HG03575 (cell line): ENCODE measurements at regions not wholly inside any gene's neighbourhood (a gene's known extent, or its start where the extent isn't known, plus 50 kb on each side); places are given as distances from the start of the nearest gene placed in this dataset.

Experiments
- ATAC-seq: cut with Tn5 transposase; IDR thresholded peaks from one replicate; pipeline ENCODE4 v1.9.1; 2021; ENCODE audit not compliant: unreplicated experiment, insufficient number of reproducible peaks, low FRiP score; ENCODE audit errors: extremely low read depth

DNA sequence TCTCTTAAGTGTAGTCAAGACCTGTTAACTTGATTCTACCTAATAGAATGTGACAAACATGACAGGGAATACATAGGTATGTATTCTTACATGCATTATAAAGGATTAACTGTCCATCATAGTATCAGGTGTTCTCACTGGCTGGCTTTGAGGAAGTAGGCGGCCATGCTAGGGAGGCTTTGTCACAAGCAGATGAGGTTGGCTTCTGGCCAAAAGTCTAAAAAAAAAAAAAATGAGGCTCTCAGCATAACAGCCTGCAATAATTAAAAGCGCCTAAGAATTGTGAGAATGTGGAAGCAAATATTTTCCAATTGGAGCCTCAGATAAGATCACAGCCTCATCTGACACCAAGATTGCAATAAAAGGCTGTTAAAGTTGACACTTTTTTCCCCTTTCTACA, 1256.8 kb upstream of the SORCS1 start:
- no peak for ATAC-seq

DNA sequence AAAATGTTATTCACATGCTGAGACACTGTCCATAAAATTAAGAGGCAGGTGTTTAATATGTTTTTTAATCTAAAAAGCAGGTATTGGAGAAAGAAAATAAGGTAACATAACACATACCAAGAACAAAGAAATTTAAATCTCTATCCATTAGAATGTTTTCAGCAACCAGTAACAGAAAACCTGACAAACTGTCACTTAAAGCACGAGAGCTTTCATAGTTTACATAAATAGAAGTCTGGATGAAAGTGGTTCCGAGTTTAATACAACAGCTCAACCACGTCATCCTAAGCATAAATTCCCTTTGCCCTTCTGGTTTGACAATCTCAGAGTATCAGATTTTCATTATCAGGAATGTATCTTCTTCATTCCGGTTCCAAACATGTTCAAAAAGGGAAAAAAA, 1249.4 kb upstream of the SORCS1 start:
- ATAC-seq = no peak

DNA sequence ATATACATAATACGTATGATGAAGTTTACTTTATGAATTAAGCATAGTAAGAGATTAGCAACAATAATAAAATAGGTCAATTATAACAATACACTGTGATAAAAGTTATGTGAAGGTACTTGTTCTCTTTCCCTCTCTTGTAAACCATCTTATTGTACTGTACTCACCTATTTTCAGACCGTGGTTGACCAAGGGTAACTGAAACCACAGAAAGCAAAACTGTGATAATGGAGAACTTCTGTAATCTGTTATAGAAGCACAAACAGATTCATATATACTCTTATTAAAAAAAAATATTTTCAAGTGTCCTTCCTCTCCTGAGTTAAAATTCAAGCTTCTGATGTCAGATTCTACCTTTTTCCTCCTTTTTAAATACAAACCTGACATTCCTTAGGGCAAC, 1247.8 kb upstream of the SORCS1 start:
- no peak for ATAC-seq

DNA sequence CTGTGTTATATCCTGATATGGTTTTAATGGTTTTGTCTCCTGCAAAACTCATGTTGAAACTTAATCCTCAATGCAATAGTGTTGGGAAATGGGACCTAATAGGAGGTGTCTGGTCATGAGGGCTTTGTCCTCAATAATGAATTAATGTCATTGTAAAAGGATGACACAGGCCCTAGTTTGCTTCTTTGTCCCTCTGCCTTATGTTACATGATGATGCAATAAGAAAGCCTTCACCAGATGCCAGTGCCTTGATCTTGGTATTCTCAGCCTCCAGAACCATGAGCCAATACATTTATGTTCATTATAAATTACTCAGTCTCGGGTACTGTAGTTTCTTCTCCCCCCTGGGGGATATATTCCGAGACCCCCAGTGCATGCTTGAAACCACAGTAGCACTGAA, 1247.4 kb upstream of the SORCS1 start:
- ATAC-seq = no peak

DNA sequence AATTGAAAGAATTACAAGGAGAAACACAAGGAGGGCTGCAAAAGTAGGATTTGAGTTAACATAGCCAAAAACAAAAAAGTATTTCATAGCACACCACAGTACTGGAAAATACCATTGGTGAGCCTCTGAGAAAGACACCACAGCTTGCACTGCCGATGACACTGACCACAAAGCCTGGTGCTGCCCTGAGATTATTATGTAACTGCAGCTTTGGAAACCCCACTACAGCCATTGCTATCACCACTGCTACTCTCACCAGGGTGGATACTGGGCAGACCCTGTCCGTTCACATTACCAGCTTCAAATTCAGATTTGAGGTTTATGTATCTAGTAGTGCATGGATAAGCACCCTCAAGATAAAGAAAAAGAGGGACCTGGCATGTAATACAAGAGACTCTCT, 1246.7 kb upstream of the SORCS1 start:
- ATAC-seq = no peak

DNA sequence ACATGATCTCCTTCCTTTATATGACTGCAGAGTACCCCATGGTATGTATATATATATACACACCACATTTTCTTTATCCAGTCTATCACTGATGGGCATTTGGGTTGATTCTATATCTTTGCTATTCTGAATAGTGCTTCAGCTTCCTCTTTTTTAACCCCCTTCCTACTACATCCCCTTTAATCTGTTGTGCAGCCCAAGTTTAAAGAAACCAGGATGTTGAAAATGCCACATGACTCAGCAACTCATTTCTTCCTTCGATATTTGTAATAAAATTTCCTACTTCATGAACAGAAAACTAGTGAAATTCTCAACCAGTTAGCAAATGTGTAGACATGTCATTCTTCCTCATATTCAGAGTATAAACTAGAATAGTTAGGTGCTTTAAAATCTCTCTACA, 1245.7 kb upstream of the SORCS1 start:
- no peak for ATAC-seq

DNA sequence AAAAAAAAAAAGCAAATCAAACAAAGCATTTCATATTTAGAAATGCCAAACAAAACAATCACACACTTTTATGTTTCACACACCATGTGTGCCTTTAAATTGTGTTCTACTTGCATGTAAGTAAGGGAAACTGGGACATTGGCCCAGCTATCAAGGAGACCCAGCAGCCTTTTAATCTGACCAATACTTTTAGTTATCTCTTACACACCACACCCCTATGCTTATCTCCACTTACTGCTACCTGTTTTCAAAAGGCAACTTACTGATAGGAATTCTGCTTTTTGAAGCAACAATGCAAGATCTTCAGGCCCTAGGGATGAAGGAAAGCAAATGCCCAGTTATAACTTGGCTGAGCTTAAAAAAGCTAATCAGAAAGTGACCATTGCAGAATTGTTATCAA, 1244.8 kb upstream of the SORCS1 start:
- ATAC-seq = no peak

DNA sequence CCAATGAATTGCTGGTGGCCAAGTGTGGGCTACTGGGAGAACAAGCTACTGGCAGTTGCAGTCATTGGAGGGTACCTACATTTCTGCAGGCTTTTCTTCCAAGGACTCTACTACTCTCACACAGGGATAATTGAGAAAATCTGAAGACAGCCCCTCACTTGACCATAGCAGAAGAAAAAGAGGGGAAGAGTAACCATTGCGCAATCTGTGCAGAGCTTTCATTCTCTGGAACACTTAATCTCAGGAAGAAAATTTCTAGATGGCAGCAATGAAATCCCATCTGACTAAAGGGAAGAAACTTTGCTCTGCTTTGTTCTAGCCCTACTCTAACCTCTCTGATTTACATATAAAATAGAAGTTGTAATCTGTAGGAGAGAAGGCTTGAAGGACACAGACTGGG, 1239.6 kb upstream of the SORCS1 start:
- no peak for ATAC-seq

DNA sequence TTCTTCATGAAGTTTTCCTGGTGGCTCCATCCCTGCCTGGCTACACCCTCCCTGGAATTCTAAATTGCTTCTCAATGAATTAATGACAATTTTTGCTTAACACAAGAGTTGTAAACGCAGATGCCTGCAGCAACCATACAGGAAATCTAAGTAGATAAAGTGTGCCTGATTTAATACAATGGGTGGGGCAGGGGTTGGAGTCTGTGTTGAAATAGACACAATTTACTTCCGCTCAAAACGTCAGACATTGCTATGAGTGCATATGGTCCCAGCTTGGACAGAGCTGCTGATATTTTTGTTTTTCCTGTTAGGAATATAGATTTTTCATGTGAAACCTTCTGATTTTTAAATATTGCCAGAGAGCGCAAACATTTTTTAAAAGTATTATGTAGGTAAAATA, 1235.0 kb upstream of the SORCS1 start:
- no peak for ATAC-seq

DNA sequence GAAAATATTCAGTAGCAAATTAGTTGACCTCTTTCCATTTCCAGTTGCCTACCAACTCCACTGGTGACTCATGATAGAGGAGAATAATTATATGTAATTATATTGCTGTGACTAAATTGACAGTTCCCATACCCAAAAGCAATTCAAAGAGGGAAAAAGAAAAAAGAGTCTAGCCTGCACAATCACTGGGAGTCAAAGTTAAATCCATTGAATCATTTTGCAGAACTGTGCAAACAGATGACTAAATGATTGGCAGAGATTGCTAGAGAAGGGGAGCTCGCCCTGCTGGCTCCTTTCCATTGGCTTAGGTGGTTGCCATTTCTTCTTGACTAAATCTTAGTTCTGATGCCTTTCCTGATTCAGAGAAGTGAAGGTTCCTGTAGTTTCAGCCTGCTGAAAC, 1228.6 kb upstream of the SORCS1 start:
- ATAC-seq = no peak

DNA sequence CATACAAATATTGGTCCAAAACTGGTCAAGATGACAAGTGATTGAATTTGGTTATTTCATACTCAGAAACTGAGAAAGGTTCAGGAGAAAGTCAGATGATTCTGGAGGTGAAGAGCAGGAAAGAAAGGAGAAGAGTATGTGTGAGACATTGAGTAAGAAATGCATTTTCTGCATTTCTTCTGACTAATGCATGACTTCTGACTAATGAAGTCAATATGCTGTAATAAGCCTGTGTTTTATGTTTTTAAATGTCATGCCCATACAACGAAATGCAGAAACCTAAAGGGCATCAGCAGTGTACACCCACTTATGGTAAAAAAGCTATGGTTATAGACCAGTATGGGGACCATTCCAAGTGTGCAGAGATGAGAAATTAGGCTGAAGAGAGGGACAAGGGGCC, 1227.8 kb upstream of the SORCS1 start:
- no peak for ATAC-seq

DNA sequence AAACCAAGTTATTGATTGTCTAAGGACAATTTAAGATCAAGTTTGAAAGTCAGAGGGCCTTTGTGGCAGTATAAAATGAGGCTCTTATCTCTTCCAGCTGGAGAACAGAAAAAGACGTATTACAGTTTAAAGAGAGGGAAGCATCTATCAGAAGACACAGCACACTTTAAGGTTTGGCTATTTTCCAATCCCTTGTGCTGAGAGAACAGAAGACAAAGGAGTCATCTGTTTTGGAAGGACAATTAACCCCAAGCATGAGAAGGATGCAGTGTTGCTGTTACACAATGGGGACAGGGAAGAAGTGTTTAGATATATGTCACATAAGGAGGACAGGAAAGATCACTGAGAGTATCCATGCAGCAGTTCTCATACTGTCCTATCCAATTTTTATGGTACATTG, 1224.2 kb upstream of the SORCS1 start:
- ATAC-seq = no peak

DNA sequence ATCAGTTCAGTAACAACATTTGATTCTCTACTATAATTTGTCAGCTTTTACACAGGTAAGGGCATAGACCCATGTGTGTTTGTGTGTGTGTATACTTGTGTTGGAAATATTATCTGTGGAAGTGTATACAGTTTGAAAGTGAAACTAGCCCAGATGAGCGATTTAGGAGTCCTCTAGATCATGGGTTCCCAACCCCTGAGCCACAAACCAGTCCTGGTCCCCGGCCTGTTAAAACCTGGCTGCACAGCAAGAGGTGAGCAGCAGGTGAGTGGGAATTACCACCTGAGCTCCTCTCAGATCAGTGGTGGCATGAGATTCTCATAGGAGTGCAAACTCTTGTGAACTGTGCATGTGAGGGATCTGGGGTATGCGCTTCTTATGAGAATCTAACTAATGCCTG, 1221.5 kb upstream of the SORCS1 start:
- ATAC-seq = no peak

DNA sequence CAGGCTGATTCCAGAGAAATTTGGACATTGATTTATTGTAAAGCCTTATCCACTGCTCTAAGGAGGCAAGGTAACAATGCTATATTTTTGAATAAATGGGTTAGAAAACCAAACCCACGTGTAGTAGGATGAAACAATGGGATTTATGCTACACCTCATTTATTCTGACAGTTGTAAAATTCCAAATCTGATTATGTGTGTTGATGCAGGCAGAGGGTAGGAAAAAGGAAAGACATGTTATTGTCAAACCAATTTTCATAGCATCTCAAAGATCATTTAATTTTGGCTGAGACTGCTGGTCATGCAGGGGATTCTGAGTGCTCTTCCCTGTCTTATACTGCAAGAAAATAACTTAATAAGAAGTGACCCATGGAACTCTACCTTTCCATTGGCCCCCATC, 1219.9 kb upstream of the SORCS1 start:
- no peak for ATAC-seq

DNA sequence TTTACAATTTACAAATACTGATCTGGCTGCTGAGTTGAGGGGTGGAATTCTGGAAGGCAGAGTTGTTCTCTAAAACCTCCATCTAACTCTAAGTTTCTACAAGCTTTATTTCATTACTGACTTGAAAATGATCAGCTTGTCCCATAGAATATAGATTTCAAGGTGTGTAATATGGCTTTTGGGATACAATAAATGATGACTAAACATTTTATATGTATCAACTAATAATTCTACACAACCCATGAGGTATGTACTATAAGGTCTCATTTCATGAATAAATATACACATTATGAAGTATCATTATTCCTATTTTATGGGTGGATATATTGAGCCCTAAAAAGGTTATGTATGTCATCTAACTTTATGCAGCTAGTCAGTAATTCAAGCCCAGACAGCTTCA, 1214.3 kb upstream of the SORCS1 start:
- ATAC-seq = no peak

DNA sequence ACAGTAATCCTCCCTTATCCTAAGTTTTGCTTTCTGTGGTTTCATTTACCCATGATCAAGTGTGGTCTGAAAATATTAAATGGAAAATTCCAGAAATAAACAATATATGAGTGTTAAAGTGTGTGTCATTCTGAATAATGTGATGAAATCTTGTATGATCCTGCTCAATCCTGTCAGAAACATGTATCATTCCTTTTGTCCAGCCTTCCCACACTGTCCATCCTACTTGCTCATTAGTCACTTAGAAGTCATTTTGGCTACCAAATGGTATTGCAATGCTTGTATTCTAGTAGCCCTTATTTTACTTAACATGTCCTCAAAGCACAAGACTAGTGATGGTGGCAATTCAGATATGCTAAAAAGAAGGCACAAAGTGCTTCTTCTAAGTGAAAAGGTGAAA, 1211.2 kb upstream of the SORCS1 start:
- ATAC-seq = no peak

DNA sequence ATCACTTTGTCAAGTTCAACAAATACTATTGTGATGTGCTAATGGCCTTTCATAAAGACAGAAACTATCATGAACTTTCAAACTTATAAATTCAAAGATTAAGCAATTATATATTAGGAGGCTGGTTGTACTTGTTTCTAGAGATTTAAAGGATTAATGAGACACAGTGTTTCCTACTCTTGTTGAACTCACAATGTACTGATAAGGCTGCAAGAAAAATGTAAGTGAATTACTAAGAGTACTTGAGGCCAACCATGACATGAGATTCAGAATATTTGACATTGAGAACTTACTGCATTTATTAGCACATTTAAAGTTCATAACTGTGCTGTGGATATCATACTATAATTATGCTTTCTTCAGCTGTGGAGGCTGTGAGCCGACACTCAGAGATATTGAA, 1210.5 kb upstream of the SORCS1 start:
- no peak for ATAC-seq

DNA sequence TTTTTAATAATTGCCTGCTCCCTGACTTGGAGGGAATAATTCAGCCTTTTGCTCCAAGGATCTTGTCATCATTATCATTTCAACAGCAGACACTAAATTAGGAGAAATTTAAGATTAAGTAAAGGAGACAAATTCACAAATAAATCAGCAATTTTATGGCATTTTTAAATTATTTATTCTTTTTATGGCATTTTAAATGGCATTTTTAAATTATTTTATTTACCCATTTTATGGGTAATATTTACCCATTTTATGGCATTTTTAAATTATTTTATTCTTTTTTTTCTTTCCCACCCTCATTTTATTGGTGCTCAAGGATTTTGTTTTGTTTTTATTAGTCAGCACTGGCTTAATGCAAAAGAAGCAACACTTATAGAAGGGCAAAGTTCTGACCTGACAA, 1201.0 kb upstream of the SORCS1 start:
- ATAC-seq = no peak

DNA sequence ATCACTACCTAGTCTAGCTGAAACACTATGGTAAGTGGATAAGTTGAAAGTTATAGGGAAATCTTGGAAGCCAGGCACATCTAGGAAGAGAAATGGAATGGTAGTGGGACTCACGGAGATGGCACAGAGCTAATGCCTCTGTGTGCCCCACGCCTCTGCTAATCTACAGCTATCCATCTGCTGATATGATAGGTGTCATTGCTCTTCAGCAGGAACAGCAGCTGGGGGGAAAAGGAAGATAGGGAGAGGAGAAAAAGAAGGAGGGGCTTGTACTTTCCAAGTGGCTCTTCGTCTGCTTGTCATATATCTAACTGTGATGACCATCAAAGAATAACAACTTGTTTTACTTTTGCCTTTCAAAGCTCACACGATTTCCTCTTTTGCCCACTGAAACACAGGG, 1199.1 kb upstream of the SORCS1 start:
- ATAC-seq = no peak

DNA sequence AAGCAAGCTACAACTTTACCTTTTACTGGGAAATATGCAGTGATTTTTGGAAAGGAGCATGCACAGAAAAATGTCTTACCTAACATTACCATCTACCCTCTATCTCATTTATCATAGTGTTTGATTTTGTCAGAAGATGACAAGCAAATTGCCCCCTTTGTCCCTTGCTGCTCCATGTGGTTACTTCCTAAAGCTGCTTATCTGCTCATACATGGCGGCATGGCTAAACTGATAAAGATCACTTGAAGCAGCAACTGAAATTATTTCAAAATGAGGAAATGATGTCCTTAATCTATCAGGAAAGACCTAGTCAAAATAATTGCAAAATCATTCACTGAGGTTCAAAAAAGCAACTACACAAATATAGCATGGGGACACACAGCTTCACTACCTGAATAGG, 1198.5 kb upstream of the SORCS1 start:
- no peak for ATAC-seq

DNA sequence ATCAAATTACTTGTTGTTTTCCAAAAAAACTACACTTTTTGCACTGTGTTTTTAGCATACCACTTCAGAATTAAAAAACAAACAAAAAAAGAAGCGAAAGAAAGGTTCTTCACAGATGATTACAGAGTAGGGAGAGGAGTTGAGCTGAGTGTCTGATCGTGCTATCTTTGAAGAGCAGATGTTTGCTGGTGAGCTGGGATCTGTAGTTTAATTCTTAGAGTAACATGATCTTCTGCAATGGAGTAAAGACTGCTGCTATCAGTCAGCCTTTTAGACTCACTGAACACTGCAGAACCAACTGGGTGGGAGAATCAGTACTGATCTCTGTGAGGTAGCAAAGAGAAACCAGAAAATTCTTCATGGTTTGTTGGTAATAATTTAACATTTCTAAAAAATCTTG, 1197.8 kb upstream of the SORCS1 start:
- ATAC-seq = no peak

DNA sequence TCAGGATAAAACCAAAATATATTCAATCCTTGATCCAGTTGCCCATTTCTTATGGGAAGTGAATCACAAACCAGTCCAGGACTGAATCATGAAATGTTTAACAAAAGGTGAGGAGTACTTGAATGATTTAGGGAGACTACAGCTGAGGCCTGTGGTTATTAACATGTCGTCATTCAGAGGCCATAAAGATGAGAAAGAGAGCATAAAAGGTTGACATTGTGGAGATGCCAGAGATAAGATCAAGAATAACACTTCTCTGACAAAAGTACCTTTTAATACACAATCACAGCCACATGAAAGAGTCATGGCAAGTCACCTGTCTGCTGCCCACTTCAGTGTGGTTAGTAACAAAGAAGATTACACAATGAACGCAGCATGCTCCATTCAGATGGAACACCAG, 1195.7 kb upstream of the SORCS1 start:
- ATAC-seq = no peak
